ENCODE measurements at regions not wholly inside any gene's neighbourhood (a gene's known extent, or its start where the extent isn't known, plus 50 kb on each side); places are given as distances from the start of the nearest gene placed in this dataset.

DNA sequence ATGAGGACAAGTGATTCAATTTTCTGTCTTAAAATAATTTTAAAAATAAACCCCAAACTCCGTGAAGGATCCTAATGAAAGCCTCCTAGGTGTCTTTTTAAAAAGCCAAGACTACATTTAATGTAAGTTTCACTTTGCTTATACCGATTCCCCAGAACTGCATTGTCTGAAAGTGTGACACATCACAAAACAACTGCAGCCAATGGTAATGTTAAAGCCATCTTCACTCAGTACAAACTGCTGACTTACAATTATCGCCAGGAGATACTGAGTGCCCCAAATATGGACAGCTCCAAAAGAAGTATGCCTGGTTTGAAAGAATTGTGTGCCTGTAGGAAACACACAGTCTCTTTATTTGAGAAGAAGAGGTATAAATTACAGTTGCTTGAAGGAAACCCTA, 73.7 kb upstream of the SPANXB1 start:
- Histone ChIP-seq H3K9me3 (no peaks in the 10 kb centered on the region), H3K36me3 (no peaks in the 10 kb centered on the region), H3K27ac (no peak overlapping the region), H3K4me1 (replicated peaks) (no peaks in the 10 kb centered on the region), H3K4me3 (no peak overlapping the region), H3K27me3 (replicated peaks; ENCODE audit: insufficient read depth) (no peaks in the 10 kb centered on the region)
- TF ChIP-seq POLR2AphosphoS5 (IDR thresholded peaks at IDR 0.05) (no peak), CTCF (IDR thresholded peaks at IDR 0.05) (no peak), POLR2A (IDR thresholded peaks at IDR 0.05) (no peak)
- DNase-seq (ENCODE audit: low spot score), result no peak
- intact Hi-C loops (cut with DNase I), result no loop called here
- WGBS, result 85% methylated on average over 3 of the region's 3 CpGs

DNA sequence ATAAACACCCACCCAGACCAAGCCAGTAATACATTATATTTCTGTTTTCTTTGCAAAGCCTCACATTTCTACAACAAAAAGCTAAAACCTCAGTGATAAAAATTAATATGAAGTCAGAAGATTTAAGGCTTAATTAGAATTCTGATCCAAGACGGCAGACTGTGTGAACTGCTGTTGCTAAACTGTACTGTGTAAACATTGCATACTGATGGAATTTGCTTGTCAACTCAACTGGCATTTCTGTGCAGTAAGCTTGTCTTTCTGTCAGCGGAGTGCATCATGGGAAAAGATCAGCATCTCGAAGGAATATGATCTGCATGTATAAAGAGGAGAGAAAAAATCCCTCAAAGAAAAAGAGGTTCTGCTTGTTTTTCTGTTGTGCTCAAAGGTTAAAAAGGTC, 69.4 kb upstream of the SPANXB1 start:
- H3K36me3 ChIP-seq, result no peaks in the 10 kb centered on the region
- TF ChIP-seq CTCF (IDR thresholded peaks at IDR 0.05), result no peak
- TF ChIP-seq POLR2AphosphoS5 (IDR thresholded peaks at IDR 0.05), result no peak
- TF ChIP-seq POLR2A (IDR thresholded peaks at IDR 0.05), result no peak
- no peak overlapping the region for H3K27ac ChIP-seq
- no peak for DNase-seq (ENCODE audit: low spot score)
- WGBS, result 51% methylated on average over 3 of the region's 3 CpGs
- intact Hi-C loops (cut with DNase I), result no loop called here
- H3K9me3 ChIP-seq, result no peaks in the 10 kb centered on the region
- no peaks in the 10 kb centered on the region for H3K4me1 ChIP-seq (replicated peaks)
- H3K27me3 ChIP-seq (replicated peaks; ENCODE audit: insufficient read depth), result no peaks in the 10 kb centered on the region
- H3K4me3 ChIP-seq, result no peak overlapping the region

- WGBS, result 66% methylated on average over 6 of the region's 6 CpGs
- no peak for DNase-seq (ENCODE audit: low spot score)
- Histone ChIP-seq H3K4me1 (replicated peaks) (no peaks in the 10 kb centered on the region), H3K27me3 (replicated peaks; ENCODE audit: insufficient read depth) (no peaks in the 10 kb centered on the region), H3K4me3 (no peak overlapping the region), H3K27ac (no peak overlapping the region), H3K9me3 (no peaks in the 10 kb centered on the region), H3K36me3 (no peaks in the 10 kb centered on the region)
- intact Hi-C loops (cut with DNase I), result no loop called here
- TF ChIP-seq POLR2AphosphoS5 (IDR thresholded peaks at IDR 0.05), result no peak
- no peak for TF ChIP-seq CTCF (IDR thresholded peaks at IDR 0.05)
- no peak for TF ChIP-seq POLR2A (IDR thresholded peaks at IDR 0.05)
Observed at GRCh38 chrX:140933874-140934655, 68.3 kb upstream of the SPANXB1 start.

- intact Hi-C loops (cut with DNase I), result no loop called here
- H3K36me3 ChIP-seq, result no peaks in the 10 kb centered on the region
- WGBS, result 80% methylated on average over 2 of the region's 2 CpGs
- no peak overlapping the region for H3K4me3 ChIP-seq
- no peaks in the 10 kb centered on the region for H3K27me3 ChIP-seq (replicated peaks; ENCODE audit: insufficient read depth)
- H3K9me3 ChIP-seq, result no peaks in the 10 kb centered on the region
- no peak for DNase-seq (ENCODE audit: low spot score)
- TF ChIP-seq CTCF (IDR thresholded peaks at IDR 0.05), result no peak
- TF ChIP-seq POLR2A (IDR thresholded peaks at IDR 0.05), result no peak
- no peak for TF ChIP-seq POLR2AphosphoS5 (IDR thresholded peaks at IDR 0.05)
- H3K27ac ChIP-seq, result no peak overlapping the region
- no peaks in the 10 kb centered on the region for H3K4me1 ChIP-seq (replicated peaks)
Observed at GRCh38 chrX:140943513-140943912, 58.9 kb upstream of the SPANXB1 start.

GRCh38 chrX:140944710-140945109, 57.7 kb upstream of the SPANXB1 start:
- no peak for DNase-seq (ENCODE audit: low spot score)
- 90% methylated on average over 3 of the region's 3 CpGs for WGBS
- H3K36me3 ChIP-seq, result no peaks in the 10 kb centered on the region
- no peaks in the 10 kb centered on the region for H3K4me1 ChIP-seq (replicated peaks)
- H3K9me3 ChIP-seq, result no peaks in the 10 kb centered on the region
- H3K4me3 ChIP-seq, result no peak overlapping the region
- no peak for TF ChIP-seq CTCF (IDR thresholded peaks at IDR 0.05)
- no peak for TF ChIP-seq POLR2A (IDR thresholded peaks at IDR 0.05)
- TF ChIP-seq POLR2AphosphoS5 (IDR thresholded peaks at IDR 0.05), result no peak
- H3K27ac ChIP-seq, result no peak overlapping the region
- intact Hi-C loops (cut with DNase I), result no loop called here
- H3K27me3 ChIP-seq (replicated peaks; ENCODE audit: insufficient read depth), result no peaks in the 10 kb centered on the region
